ENCODE measurements at regions not wholly inside any gene's neighbourhood (a gene's known extent, or its start where the extent isn't known, plus 50 kb on each side); places are given as distances from the start of the nearest gene placed in this dataset.

DNA sequence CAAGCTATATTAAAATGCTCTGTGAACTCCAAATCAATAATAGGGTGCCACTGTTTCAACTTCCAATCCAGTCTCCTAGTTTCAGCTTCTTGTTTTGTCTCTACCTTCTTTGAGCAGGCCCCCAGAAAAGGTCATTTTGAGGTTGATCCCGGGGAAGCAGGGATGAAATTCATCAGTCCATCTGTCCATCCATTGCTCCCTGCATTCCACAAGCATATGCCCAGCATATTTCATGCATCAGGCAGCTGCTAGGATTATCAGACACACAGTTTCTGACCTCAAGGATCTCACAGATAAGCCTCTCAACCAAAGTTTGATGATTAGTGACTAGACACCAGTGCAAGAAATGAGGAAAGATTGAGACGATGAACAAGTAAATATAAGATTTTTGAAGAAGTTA, 186.6 kb upstream of the PDE1C start:
- in situ Hi-C loops (cut with HindIII; ENCODE audit: low sequenced_read_pairs), result no loop called here
- H3K4me3 ChIP-seq (ENCODE audit: low read depth, low read length), result no peak overlapping the region
- TF ChIP-seq CTCF (IDR thresholded peaks at IDR 0.05; ENCODE audit: low read depth, low read length), result no peak
- DNase-seq (ENCODE audit: low read depth, low spot score), result no peak

DNA sequence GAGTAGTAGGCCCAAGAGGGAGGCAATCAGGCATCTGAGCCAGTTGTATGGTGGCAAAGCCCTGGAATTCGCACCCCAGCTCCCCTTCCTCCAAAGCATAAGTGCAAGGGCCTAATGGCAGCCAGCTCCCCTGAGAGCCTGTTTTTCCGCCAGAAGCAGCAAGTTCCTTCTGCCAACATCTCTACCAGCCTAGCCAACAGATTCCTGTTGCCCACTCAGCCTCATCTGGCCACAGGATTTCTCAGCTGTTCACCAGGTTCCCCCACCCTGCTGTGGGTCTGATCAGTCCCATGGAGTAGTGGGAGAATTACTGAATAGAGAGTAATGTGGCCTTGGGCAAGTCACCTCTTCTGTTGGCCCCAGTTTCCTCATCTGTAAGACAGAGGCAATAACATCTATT, 186.2 kb upstream of the PDE1C start:
- H3K4me3 ChIP-seq (ENCODE audit: low read depth, low read length), result no peak overlapping the region
- TF ChIP-seq CTCF (IDR thresholded peaks at IDR 0.05; ENCODE audit: low read depth, low read length), result no peak
- DNase-seq (ENCODE audit: low read depth, low spot score), result no peak
- in situ Hi-C loops (cut with HindIII; ENCODE audit: low sequenced_read_pairs), result no loop called here

DNA sequence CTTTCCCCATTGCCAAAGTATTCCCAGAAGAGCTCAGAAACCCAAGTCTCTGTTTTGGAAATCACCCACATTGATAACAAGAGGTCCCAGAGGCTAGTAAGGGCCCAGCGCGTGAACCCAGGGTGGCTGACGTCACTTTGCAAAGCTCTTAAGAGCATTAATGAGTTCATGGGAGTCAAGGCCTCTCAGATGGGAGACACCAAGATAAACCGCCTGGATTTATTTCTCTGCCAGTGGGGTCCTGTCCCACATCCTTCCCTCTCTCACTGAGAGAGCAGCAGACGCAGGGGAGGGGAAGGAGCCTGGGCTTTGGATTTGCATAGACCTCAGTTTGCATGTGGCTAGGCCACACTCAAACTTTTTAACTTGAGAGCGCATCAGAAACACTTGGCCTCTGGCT, 184.8 kb upstream of the PDE1C start:
- DNase-seq (ENCODE audit: low read depth, low spot score), result no peak
- in situ Hi-C loops (cut with HindIII; ENCODE audit: low sequenced_read_pairs), result no loop called here
- H3K4me3 ChIP-seq (ENCODE audit: low read depth, low read length), result no peak overlapping the region
- no peak for TF ChIP-seq CTCF (IDR thresholded peaks at IDR 0.05; ENCODE audit: low read depth, low read length)

- H3K4me3 ChIP-seq (ENCODE audit: low read depth, low read length), result no peak overlapping the region
- TF ChIP-seq CTCF (IDR thresholded peaks at IDR 0.05; ENCODE audit: low read depth, low read length), result no peak
- DNase-seq (ENCODE audit: low read depth, low spot score), result no peak
- in situ Hi-C loops (cut with HindIII; ENCODE audit: low sequenced_read_pairs), result no loop called here
These were observed 183.1 kb upstream of the PDE1C start for GRCh38 chr7:32253299-32253698.

DNA sequence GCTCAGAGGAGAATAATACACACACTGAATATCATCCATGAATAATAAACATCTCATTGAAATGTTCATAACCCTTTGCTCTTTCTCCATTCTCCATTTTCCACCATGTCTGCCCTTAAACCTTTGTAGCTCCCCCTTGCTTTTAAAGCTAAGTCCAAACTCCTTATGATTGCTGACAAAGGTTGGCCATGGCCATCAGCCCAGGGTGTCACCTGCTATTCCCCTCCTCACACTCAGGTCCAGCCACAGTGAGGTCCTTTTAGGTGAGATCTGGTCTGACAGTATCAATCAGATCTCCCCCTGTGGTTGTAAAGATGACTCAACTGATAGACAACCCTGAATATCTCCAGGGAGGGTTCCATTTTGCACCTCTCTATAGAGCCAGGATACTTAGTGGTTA, 181.5 kb upstream of the PDE1C start:
- DNase-seq (ENCODE audit: low read depth, low spot score), result no peak
- no peak overlapping the region for H3K4me3 ChIP-seq (ENCODE audit: low read depth, low read length)
- in situ Hi-C loops (cut with HindIII; ENCODE audit: low sequenced_read_pairs), result no loop called here
- TF ChIP-seq CTCF (IDR thresholded peaks at IDR 0.05; ENCODE audit: low read depth, low read length), result no peak

GRCh38 chr7:32250471-32251260, 180.5 kb upstream of the PDE1C start:
- in situ Hi-C loops (cut with HindIII; ENCODE audit: low sequenced_read_pairs), result no loop called here
- no peak for DNase-seq (ENCODE audit: low read depth, low spot score)
- H3K4me3 ChIP-seq (ENCODE audit: low read depth, low read length), result no peak overlapping the region
- TF ChIP-seq CTCF (IDR thresholded peaks at IDR 0.05; ENCODE audit: low read depth, low read length), result no peak

Measured in astrocyte of the spinal cord (primary cell).